ENCODE measurements at regions not wholly inside any gene's neighbourhood (a gene's known extent, or its start where the extent isn't known, plus 50 kb on each side); places are given as distances from the start of the nearest gene placed in this dataset.

DNA sequence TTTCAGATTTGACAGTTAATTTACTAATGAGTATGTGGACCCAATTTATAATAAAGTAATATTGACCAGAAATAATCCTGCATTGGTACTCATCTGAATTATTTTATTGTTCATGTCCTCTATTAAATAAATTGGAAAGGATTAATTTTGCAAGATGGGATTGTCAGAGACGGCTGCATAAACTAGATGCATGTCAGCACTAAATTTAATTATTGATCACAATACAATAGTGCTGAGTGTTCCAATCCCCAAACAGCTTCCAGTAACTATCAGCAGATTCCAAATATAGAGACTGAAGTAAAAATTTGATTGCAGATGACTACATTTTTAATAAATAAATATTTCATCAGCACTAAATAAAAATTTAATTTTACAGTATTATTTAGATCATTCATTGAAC is 387.2 kb downstream of the GRB14 start:
- no peak overlapping the region for H3K4me2 ChIP-seq (ENCODE audit: insufficient read depth in 1 of 2, low read depth in 2 of 2, low read length in 2 of 2)
- no peak overlapping the region for H3K14ac ChIP-seq (ENCODE audit: insufficient read length)
- H2BK5ac ChIP-seq (ENCODE audit: low read depth, low read length), result no peak overlapping the region
- no peak overlapping the region for H3K56ac ChIP-seq (replicated peaks; ENCODE audit: insufficient read length, low read depth, low read length)
- no peak overlapping the region for H3K9ac ChIP-seq (replicated peaks in 1 of 4; ENCODE audit: extremely low read depth in 1 of 4, low read depth in 3 of 4, low read length in 3 of 4)
- H3K27ac ChIP-seq (ENCODE audit: low read depth, low read length), result no peak overlapping the region
- H4K8ac ChIP-seq (ENCODE audit: extremely low read depth, insufficient read depth, low read length), result no peak overlapping the region
- no peak for FAIRE-seq
- ChIA-PET POLR2A (ENCODE audit: partially characterized antibody) (no interaction called here), CTCF (ENCODE audit: partially characterized antibody) (no interaction called here)
- no peak overlapping the region for H2BK120ac ChIP-seq (replicated peaks; ENCODE audit: low read depth, low read length)
- no peak overlapping the region for H2AFZ ChIP-seq (ENCODE audit: low read length)
- H3K79me1 ChIP-seq (ENCODE audit: low read depth, low read length), result no peaks in the 10 kb centered on the region
- H3K23me2 ChIP-seq (ENCODE audit: low read depth, low read length), result no peaks in the 10 kb centered on the region
- no peaks in the 10 kb centered on the region for H4K20me1 ChIP-seq (replicated peaks in 1 of 2; ENCODE audit: control insufficient read depth in 1 of 2, insufficient read depth in 2 of 2, low read length in 2 of 2)
- no peaks in the 10 kb centered on the region for H3K27me3 ChIP-seq (replicated peaks in 1 of 4; ENCODE audit: control insufficient read depth in 3 of 4, extremely low read depth in 1 of 4, insufficient read depth in 3 of 4, low read length in 3 of 4)
- H3K18ac ChIP-seq (ENCODE audit: extremely low read depth, low read length), result no peak overlapping the region
- no peak overlapping the region for H4K5ac ChIP-seq (ENCODE audit: insufficient read length, low read depth, low read length)
- H3K36me3 ChIP-seq (ENCODE audit: control insufficient read depth in 2 of 4, insufficient read depth in 4 of 4, low read length in 3 of 4), result no peaks in the 10 kb centered on the region
- no peak overlapping the region for H3K4ac ChIP-seq (replicated peaks; ENCODE audit: insufficient read length, low read depth, low read length)
- H2BK20ac ChIP-seq (ENCODE audit: low read length), result no peak overlapping the region
- no peaks in the 10 kb centered on the region for H3K79me2 ChIP-seq (ENCODE audit: control insufficient read depth in 1 of 2, insufficient read depth in 2 of 2, low read length in 2 of 2)
- no peak overlapping the region for H2AK5ac ChIP-seq (ENCODE audit: low read depth, low read length)
- no peak overlapping the region for H2BK15ac ChIP-seq (ENCODE audit: low read length)
- TF ChIP-seq KDM5A (IDR thresholded peaks at IDR 0.05; ENCODE audit: low read length) (no peak), SP2 (IDR thresholded peaks at IDR 0.05; ENCODE audit: low read length) (no peak), RNF2 (IDR thresholded peaks at IDR 0.05; ENCODE audit: borderline replicate concordance, low read depth, low read length, missing control alignments, poor library complexity, severe bottlenecking) (no peak), POLR2A (IDR thresholded peaks at IDR 0.05; ENCODE audit: control extremely low read depth in 1 of 2, low read depth in 2 of 2, low read length in 2 of 2) (no peak), EZH2 (IDR thresholded peaks at IDR 0.05; ENCODE audit: low read depth, low read length, severe bottlenecking) (no peak), KDM1A (IDR thresholded peaks at IDR 0.05; ENCODE audit: borderline replicate concordance, low read length) (no peak), EP300 (IDR thresholded peaks at IDR 0.05; ENCODE audit: borderline replicate concordance in 1 of 2, low read depth in 2 of 2, low read length in 2 of 2) (no peak)
- TF ChIP-seq, protein P1, sequence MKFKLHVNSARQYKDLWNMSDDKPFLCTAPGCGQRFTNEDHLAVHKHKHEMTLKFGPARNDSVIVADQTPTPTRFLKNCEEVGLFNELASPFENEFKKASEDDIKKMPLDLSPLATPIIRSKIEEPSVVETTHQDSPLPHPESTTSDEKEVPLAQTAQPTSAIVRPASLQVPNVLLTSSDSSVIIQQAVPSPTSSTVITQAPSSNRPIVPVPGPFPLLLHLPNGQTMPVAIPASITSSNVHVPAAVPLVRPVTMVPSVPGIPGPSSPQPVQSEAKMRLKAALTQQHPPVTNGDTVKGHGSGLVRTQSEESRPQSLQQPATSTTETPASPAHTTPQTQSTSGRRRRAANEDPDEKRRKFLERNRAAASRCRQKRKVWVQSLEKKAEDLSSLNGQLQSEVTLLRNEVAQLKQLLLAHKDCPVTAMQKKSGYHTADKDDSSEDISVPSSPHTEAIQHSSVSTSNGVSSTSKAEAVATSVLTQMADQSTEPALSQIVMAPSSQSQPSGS (IDR thresholded peaks at IDR 0.05; ENCODE audit: low read length), result no peak
- H2BK12ac ChIP-seq (ENCODE audit: low read depth, low read length), result no peak overlapping the region
- WGBS, 2 experiments (ENCODE audit: extremely low coverage in 1 of 2, insufficient coverage in 1 of 2, insufficient read length in 1 of 2, insufficient replicate concordance in 2 of 2, low coverage in 1 of 2, low lambda C conversion rate in 2 of 2, missing lambda C conversion rate in 1 of 2), result 92% methylated on average over 1 of the region's 1 CpG; no CpG with 5 or more reads in 1 of the 2 experiments
- no peak overlapping the region for H3K23ac ChIP-seq (ENCODE audit: insufficient read length)
- no peaks in the 10 kb centered on the region for H3K4me1 ChIP-seq (replicated peaks in 1 of 4; ENCODE audit: control insufficient read depth in 3 of 4, insufficient read depth in 4 of 4, low read length in 3 of 4)
- H3K9me3 ChIP-seq (ENCODE audit: insufficient read depth in 2 of 2, low read depth in 1 of 2, low read length in 1 of 2), result no peaks in the 10 kb centered on the region
- H4K91ac ChIP-seq (replicated peaks; ENCODE audit: insufficient read length, low read length), result no peak overlapping the region
- H3K4me3 ChIP-seq (ENCODE audit: extremely low read depth in 1 of 4, insufficient read depth in 2 of 4, low read depth in 3 of 4, low read length in 4 of 4), result no peak overlapping the region
- DNase-seq (ENCODE audit: low read depth in 1 of 2, low spot score in 2 of 2), result no peak

Data from H1 (cell line).